Mesothelial cell of epicardium (in vitro differentiated cells): ENCODE measurements at regions not wholly inside any gene's neighbourhood (a gene's known extent, or its start where the extent isn't known, plus 50 kb on each side); places are given as distances from the start of the nearest gene placed in this dataset.

ENCODE experiments used
- DNase-seq, 2 experiments: peaks; one replicate each; pipeline ENCODE4 v3.0.0; 2021; ENCODE audit warnings: low spot score in 2 of 2; ENCODE audit not compliant: unreplicated experiment in 2 of 2
- H3K27ac Mint-ChIP-seq: 2 replicates; pipeline ENCODE4 v1.8.0; 2021; ENCODE audit warnings: mixed read lengths
- H3K27me3 Mint-ChIP-seq: 2 replicates; pipeline ENCODE4 v1.8.0; 2021; ENCODE audit warnings: low read depth, mixed read lengths
- H3K36me3 Mint-ChIP-seq: 2 replicates; pipeline ENCODE4 v1.8.0; 2021; ENCODE audit warnings: mixed read lengths
- H3K4me1 Mint-ChIP-seq: 2 replicates; pipeline ENCODE4 v1.8.0; 2021; ENCODE audit warnings: mixed read lengths
- H3K4me3 Mint-ChIP-seq: 2 replicates; pipeline ENCODE4 v1.8.0; 2021; ENCODE audit warnings: mild to moderate bottlenecking, moderate library complexity, mixed read lengths
- H3K9me3 Mint-ChIP-seq: 2 replicates; pipeline ENCODE4 v1.8.0; 2021; ENCODE audit warnings: mixed read lengths
- TF ChIP-seq, protein P1 (sequence below): fragments of 200-600 bp; sonication (generic); IDR thresholded peaks from one replicate; pipeline ENCODE4 v1.5.0; 2021; ENCODE audit warnings: antibody characterized with exemption; ENCODE audit not compliant: unreplicated experiment

DNA sequence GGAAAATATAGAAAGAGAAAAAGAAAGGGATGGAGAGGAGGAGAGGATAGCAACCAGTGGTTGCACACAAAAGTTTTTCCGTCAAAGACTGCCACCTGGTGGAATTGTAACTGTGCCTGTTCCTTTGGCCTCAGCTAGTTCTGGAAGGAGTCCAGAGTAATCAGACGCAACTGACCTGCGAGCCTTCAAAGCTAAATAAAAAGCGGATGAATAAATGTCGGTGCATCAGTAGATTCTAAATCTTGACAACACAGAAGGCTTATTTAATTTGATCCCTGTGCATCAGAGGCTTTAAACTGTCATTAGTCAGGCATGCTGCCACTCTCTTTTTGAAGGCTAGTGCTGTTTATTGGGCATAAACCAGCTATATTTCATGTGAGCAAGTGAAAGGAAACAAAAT, 132.9 kb upstream of the ACO1 start:
- Mint-ChIP-seq H3K9me3 (peaks cover 4% of the 10 kb centered on the region), H3K36me3 (no peaks in the 10 kb centered on the region), H3K4me1 (peaks cover 37% of the 10 kb centered on the region), H3K4me3 (no peak overlapping the region), H3K27me3 (peaks cover 5% of the 10 kb centered on the region), H3K27ac (no peak overlapping the region)
- DNase-seq, result peak in 1 of 2 experiments; percentile 62
- TF ChIP-seq, protein P1, sequence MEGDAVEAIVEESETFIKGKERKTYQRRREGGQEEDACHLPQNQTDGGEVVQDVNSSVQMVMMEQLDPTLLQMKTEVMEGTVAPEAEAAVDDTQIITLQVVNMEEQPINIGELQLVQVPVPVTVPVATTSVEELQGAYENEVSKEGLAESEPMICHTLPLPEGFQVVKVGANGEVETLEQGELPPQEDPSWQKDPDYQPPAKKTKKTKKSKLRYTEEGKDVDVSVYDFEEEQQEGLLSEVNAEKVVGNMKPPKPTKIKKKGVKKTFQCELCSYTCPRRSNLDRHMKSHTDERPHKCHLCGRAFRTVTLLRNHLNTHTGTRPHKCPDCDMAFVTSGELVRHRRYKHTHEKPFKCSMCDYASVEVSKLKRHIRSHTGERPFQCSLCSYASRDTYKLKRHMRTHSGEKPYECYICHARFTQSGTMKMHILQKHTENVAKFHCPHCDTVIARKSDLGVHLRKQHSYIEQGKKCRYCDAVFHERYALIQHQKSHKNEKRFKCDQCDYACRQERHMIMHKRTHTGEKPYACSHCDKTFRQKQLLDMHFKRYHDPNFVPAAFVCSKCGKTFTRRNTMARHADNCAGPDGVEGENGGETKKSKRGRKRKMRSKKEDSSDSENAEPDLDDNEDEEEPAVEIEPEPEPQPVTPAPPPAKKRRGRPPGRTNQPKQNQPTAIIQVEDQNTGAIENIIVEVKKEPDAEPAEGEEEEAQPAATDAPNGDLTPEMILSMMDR, result peak; percentile 48

DNA sequence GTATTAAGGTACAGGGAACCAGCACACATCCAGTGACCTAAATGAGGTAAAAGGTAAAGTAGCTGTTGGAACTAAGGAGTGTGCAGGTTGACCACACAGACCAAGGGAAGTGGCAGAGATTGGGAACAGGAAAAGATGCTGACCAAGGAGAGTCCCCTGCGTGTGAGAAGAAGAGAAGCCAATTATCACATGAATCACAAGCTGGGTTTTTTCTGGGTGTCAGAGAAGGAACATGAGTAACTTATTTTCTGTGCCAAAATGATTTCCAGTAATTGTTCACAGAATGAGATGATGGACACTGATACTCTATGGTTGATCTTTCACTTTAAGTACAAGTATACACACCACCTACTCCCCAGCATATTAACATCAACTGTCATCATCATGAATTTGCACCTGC, 130.7 kb upstream of the ACO1 start:
- Mint-ChIP-seq H3K36me3 (no peaks in the 10 kb centered on the region), H3K27ac (no peak overlapping the region), H3K4me3 (no peak overlapping the region), H3K4me1 (peaks cover 24% of the 10 kb centered on the region), H3K27me3 (peaks cover 5% of the 10 kb centered on the region), H3K9me3 (peaks cover 4% of the 10 kb centered on the region)
- TF ChIP-seq, protein P1, result no peak
- DNase-seq, result no peak

DNA sequence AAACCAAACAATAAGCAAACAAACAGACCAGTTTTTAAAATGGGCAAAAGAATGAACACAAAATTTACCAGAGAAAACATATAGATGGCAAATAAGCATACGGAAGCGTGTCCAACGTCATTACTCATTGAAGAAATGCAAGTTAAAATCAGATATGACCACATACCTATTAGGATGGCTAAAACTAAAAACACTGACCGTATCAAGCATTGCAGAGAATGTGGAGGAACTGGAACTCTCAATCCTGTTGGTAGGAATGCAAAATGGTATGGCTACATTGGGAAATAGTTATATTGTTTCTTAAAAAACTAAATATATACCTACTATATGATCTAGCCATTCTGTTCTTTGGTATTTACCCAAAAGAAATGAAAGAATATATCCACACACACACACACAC, 129.4 kb upstream of the ACO1 start:
- H3K4me1 Mint-ChIP-seq, result peaks cover 18% of the 10 kb centered on the region

DNA sequence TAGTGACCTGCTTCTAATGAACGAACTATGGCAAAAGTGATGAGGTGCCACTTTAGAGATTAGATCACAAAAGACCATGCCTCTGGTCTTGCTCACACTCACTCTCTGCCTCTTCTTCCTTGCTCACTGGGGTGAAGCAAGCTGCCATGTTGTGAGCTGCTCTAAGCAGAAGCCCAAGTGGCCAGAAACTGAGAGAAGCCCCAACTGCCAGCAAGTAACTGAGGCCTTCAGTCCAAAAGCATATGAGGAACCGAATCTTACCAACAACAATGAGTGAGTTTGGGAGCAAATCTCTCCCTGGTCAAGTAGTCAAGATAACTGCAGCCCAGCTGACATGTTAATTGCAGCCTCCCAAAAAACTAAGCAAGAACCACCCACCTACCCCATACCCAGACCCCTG, 126.0 kb upstream of the ACO1 start:
- Mint-ChIP-seq H3K4me3 (no peak overlapping the region), H3K27ac (no peak overlapping the region), H3K36me3 (no peaks in the 10 kb centered on the region), H3K4me1 (peaks cover 5% of the 10 kb centered on the region), H3K9me3 (peaks cover 4% of the 10 kb centered on the region), H3K27me3 (peaks cover 2% of the 10 kb centered on the region)
- no peak for DNase-seq
- TF ChIP-seq, protein P1, result no peak

More for the DNA sequence above, 129.4 kb upstream of the ACO1 start:
- no peak overlapping the region for H3K27ac Mint-ChIP-seq
- H3K4me3 Mint-ChIP-seq, result no peak overlapping the region
- TF ChIP-seq, protein P1, result no peak
- H3K9me3 Mint-ChIP-seq, result peaks cover 4% of the 10 kb centered on the region
- DNase-seq, result no peak
- no peaks in the 10 kb centered on the region for H3K36me3 Mint-ChIP-seq
- H3K27me3 Mint-ChIP-seq, result peaks cover 5% of the 10 kb centered on the region

DNA sequence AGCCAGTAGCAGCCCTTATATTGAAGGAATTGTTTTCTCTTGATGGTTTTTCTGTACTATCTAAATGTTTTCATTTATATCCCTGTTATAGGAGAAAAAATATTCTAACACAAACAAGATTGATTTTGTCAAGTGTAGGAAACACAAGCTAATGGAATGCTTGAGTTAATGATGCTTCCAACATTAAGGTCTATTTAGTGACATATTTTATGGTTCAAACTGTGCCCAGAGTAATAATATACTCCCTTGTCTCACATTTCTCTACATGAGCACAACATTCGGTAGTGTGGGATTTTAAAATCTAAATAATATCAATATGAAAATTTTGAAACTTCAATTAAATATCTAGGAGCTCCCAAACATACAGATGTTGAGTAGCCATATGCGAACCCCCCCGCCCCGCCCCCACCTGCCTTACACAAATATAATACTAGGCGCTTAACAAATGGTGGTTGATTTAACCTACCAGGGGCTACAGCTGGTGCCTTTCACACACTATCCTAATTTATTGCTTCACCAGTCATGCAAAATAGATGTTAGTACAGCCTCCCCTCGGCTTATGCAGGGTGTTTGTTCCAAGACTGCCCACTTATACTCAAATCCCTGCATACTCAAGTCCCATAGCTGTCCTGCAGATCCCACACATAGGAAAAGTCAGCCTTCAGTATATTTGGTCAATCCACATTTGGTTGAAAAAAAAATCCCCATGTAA, 124.1 kb upstream of the ACO1 start:
- Mint-ChIP-seq H3K9me3 (no peaks in the 10 kb centered on the region), H3K4me3 (no peak overlapping the region), H3K4me1 (peaks cover 9% of the 10 kb centered on the region), H3K27me3 (no peaks in the 10 kb centered on the region), H3K36me3 (no peaks in the 10 kb centered on the region), H3K27ac (no peak overlapping the region)
- TF ChIP-seq, protein P1, result no peak
- DNase-seq, result no peak
